Testis (tissue), 2 donors: ENCODE measurements at regions not wholly inside any gene's neighbourhood (a gene's known extent, or its start where the extent isn't known, plus 50 kb on each side); places are given as distances from the start of the nearest gene placed in this dataset.

ENCODE experiments used
- POLR2A ChIP-seq: fragments of 450-650 bp; IDR thresholded peaks from one replicate; pipeline ENCODE4 v1.6.1; 2017; ENCODE audit warnings: antibody characterized with exemption, mild to moderate bottlenecking, moderate library complexity
- TF ChIP-seq, protein P1 (sequence below), 3 experiments: fragments of 450-650 bp in 2 of 3; fragments of 200-600 bp in 1 of 3; sonication (generic) in 1 of 3; IDR thresholded peaks; one replicate each; pipeline ENCODE4 v1.5.1; 2016 to 2019; ENCODE audit warnings: antibody characterized with exemption in 3 of 3, mild to moderate bottlenecking in 2 of 3, moderate library complexity in 1 of 3

DNA sequence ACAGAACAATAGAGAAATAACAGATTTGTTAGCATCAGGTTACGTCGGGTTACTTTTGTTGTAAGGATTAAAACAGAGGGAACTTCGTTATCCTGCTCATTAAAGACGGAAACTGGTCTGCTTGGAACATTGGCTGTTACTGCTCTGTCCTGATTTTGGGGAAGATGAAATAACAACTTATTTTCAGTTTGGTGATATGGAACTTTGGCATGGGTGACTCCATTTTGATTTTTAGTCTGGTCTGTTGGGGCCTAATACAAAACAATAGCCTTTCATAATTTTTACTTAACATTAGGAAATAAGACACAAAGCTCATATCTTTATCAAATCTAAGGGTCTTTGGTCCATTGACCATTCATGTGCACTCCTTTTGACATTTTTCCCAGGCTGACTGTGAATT lies 220.5 kb upstream of the DUSP10 start:
- TF ChIP-seq, protein P1, sequence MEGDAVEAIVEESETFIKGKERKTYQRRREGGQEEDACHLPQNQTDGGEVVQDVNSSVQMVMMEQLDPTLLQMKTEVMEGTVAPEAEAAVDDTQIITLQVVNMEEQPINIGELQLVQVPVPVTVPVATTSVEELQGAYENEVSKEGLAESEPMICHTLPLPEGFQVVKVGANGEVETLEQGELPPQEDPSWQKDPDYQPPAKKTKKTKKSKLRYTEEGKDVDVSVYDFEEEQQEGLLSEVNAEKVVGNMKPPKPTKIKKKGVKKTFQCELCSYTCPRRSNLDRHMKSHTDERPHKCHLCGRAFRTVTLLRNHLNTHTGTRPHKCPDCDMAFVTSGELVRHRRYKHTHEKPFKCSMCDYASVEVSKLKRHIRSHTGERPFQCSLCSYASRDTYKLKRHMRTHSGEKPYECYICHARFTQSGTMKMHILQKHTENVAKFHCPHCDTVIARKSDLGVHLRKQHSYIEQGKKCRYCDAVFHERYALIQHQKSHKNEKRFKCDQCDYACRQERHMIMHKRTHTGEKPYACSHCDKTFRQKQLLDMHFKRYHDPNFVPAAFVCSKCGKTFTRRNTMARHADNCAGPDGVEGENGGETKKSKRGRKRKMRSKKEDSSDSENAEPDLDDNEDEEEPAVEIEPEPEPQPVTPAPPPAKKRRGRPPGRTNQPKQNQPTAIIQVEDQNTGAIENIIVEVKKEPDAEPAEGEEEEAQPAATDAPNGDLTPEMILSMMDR (IDR thresholded peaks at IDR 0.05), result no peak
- TF ChIP-seq POLR2A, result no peak
